Fibroblast of mammary gland (primary cell): ENCODE measurements at regions not wholly inside any gene's neighbourhood (a gene's known extent, or its start where the extent isn't known, plus 50 kb on each side); places are given as distances from the start of the nearest gene placed in this dataset.

Source experiments
- DNase-seq: peaks from one replicate; pipeline ENCODE4 v3.0.0-alpha.2; 2010; ENCODE audit warnings: low read depth
- H3K4me3 ChIP-seq: 2 replicates; pipeline ENCODE4 v1.5.1; 2011; ENCODE audit warnings: low read depth, mild to moderate bottlenecking, low read length, moderate library complexity; ENCODE audit not compliant: control insufficient read depth
- TF ChIP-seq, protein P1 (sequence below): conservative IDR thresholded peaks from 2 replicates; pipeline ENCODE4 v1.5.1; 2011; ENCODE audit warnings: low read depth, low read length, inconsistent platforms; ENCODE audit not compliant: control insufficient read depth, insufficient read depth

GRCh38 chr13:50580684-50581305 is 262.7 kb downstream of the DLEU7 start:
- no peak overlapping the region for H3K4me3 ChIP-seq
- TF ChIP-seq, protein P1, sequence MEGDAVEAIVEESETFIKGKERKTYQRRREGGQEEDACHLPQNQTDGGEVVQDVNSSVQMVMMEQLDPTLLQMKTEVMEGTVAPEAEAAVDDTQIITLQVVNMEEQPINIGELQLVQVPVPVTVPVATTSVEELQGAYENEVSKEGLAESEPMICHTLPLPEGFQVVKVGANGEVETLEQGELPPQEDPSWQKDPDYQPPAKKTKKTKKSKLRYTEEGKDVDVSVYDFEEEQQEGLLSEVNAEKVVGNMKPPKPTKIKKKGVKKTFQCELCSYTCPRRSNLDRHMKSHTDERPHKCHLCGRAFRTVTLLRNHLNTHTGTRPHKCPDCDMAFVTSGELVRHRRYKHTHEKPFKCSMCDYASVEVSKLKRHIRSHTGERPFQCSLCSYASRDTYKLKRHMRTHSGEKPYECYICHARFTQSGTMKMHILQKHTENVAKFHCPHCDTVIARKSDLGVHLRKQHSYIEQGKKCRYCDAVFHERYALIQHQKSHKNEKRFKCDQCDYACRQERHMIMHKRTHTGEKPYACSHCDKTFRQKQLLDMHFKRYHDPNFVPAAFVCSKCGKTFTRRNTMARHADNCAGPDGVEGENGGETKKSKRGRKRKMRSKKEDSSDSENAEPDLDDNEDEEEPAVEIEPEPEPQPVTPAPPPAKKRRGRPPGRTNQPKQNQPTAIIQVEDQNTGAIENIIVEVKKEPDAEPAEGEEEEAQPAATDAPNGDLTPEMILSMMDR, result peak; percentile 12
- peak; percentile 58 for DNase-seq

DNA sequence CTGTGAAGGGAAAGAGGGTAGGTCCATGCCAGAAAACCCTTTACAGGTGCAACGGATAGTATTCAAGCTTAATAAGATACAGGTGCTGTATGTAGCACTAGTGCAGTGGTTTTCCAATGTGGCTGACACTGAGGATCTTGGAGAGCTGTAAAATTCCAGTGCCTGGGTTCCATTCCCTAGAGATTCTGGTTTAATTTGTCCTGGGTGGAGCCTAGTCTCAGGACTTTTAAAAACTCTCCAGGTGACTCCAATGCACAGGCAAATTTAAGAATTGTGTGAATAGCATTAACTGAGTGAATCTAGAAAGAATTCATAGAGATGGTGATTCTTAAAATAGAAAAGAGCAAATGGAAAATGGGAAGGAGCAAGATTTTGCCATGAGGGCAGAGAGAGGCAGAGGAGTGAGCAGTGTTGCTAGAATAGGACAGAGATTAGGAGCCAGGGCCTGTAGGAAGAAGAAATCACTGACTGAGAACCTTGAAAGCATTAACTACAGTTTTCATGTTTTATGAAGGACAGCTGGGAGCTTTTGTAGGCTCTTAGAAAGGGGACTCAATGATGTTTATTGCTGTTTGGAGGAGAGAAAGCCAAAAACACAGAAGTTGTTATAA is 261.8 kb downstream of the DLEU7 start:
- H3K4me3 ChIP-seq, result no peak overlapping the region
- TF ChIP-seq, protein P1, result no peak
- DNase-seq, result no peak

GRCh38 chr13:50584856-50585580 is 258.5 kb downstream of the DLEU7 start:
- TF ChIP-seq, protein P1, result no peak
- no peak for DNase-seq
- H3K4me3 ChIP-seq, result no peak overlapping the region

DNA sequence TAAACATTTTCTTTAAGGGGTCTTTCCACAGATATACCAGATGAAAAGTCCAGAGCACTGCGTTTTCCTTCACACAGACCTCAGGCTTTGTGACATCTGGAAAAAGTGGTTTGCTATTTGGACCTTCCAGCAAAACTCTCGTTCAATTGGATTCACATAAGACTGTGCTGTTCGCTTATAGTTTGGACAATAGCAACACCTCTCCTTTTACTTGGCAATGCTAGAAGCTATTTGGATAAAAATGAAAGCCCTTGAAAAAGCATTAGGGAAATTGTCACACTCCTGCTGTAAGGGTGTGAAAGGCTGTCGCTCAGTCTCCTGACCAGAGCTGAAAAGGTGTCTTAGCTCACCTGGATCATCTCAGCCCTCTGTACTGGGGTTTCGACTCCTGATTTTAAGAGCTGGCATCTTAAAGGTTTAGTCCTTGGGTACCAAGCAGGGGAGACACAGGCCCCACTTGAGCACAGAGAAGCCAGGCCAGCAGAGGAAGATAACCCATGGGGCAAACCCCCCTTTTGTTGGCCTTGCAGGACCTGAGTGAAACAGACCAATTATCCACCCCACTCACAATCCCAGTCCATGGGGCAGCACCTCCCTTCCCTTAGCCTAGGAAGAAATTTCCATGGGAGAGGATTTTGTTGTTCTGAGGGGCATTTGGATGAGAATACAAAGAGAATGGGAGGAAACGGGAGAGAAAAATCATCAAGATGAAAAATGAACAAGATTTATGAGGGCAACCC is 257.6 kb downstream of the DLEU7 start:
- DNase-seq, result no peak
- no peak overlapping the region for H3K4me3 ChIP-seq
- TF ChIP-seq, protein P1, result no peak

GRCh38 chr13:50586414-50587083 is 256.9 kb downstream of the DLEU7 start:
- H3K4me3 ChIP-seq, result no peak overlapping the region
- DNase-seq, result no peak
- TF ChIP-seq, protein P1, result no peak

DNA sequence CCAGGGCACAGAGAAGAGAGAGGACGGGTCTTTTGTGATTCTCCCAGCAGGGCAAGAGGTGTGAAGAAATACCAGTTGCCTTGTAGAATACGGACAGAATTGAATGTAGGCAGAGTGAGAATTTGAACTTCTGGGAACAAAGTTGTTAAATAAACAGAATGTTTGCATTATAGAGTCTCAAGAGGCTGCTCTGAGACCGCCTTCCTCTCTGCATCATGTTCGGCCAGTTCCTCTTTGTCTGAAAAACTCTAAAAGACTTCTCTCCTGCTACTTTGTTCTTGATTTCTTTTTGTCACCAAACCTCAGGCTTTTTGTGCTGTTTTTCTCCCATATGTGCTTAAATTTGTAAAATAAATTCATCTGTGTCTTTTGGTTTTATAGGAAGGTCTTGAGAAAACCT is 256.4 kb downstream of the DLEU7 start:
- H3K4me3 ChIP-seq, result no peak overlapping the region
- no peak for DNase-seq
- TF ChIP-seq, protein P1, result no peak
